Urinary bladder (tissue), 3 donors: ENCODE measurements at regions not wholly inside any gene's neighbourhood (a gene's known extent, or its start where the extent isn't known, plus 50 kb on each side); places are given as distances from the start of the nearest gene placed in this dataset.

Experiments used
- DNase-seq: peaks from one replicate; pipeline ENCODE4 v3.0.0-alpha.2; 2015; ENCODE audit errors: extremely low spot score
- H3K27ac ChIP-seq: one replicate; pipeline ENCODE4 v1.5.1; 2013; ENCODE audit warnings: low read depth, mild to moderate bottlenecking, moderate library complexity
- H3K36me3 ChIP-seq: one replicate; pipeline ENCODE4 v1.6.1; 2013; ENCODE audit warnings: mild to moderate bottlenecking, moderate library complexity; ENCODE audit not compliant: insufficient read depth
- H3K4me1 ChIP-seq: one replicate; pipeline ENCODE4 v1.6.1; 2013; ENCODE audit warnings: mild to moderate bottlenecking, moderate library complexity; ENCODE audit not compliant: insufficient read depth
- H3K4me3 ChIP-seq: one replicate; pipeline ENCODE4 v1.5.1; 2013; ENCODE audit warnings: low read depth, low read length
- WGBS: extraction: QIAGEN DNeasy Blood & Tissue Kit; methylation state at CpG from one replicate; pipeline ENCODE4 v1.1.7; 2013; 5-methylcytosine and 5-hydroxymethylcytosine counted together
- donor health status: healthy with polysubstance abuse.
- donor health status: healthy.

DNA sequence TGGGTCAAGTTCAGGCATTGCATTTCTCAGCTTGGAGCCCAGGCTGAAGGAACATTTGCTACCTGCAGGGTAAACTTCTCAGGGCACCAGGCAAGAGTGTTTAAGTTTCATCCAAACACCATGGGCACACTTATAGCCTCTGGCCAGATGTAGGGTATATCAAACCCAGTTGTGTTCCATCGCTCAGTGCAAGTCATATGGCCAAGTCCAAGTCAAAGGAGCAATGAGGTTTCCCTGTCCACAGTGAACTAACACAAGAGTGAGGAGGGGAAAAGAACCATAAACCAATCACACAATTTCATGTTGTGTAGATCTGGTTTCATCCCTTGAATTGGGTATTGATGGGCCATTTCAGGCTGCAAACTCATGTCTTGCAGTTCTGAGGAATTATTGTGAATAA lies 107.2 kb downstream of the SOX11 start:
- 100% methylated on average over 1 of the region's 1 CpG for WGBS

GRCh38 chr2:5803547-5803946 lies 111.4 kb downstream of the SOX11 start:
- H3K4me3 ChIP-seq: no peak overlapping the region
- no peaks in the 10 kb centered on the region for H3K36me3 ChIP-seq
- 20% methylated on average over 8 of the region's 8 CpGs for WGBS
- no peak for DNase-seq
- no peak overlapping the region for H3K27ac ChIP-seq
- H3K4me1 ChIP-seq: no peaks in the 10 kb centered on the region

More for the DNA sequence above, 107.2 kb downstream of the SOX11 start:
- Histone ChIP-seq H3K27ac (no peak overlapping the region), H3K36me3 (no peaks in the 10 kb centered on the region), H3K4me3 (no peak overlapping the region), H3K4me1 (no peaks in the 10 kb centered on the region)
- no peak for DNase-seq

- 32% methylated on average over 3 of the region's 3 CpGs for WGBS
- Histone ChIP-seq H3K27ac (no peak overlapping the region), H3K4me1 (no peaks in the 10 kb centered on the region), H3K4me3 (no peak overlapping the region), H3K36me3 (no peaks in the 10 kb centered on the region)
- DNase-seq: no peak
These were observed 126.9 kb downstream of the SOX11 start for GRCh38 chr2:5818961-5819600.

- 65% methylated on average over 2 of the region's 2 CpGs for WGBS
- no peaks in the 10 kb centered on the region for H3K4me1 ChIP-seq
- no peak overlapping the region for H3K4me3 ChIP-seq
- DNase-seq: no peak
- H3K27ac ChIP-seq: no peak overlapping the region
- no peaks in the 10 kb centered on the region for H3K36me3 ChIP-seq
These were observed 131.9 kb downstream of the SOX11 start for GRCh38 chr2:5824126-5824525.

GRCh38 chr2:5825686-5826085 lies 133.5 kb downstream of the SOX11 start:
- DNase-seq: no peak
- WGBS: 98% methylated on average over 1 of the region's 1 CpG
- Histone ChIP-seq H3K4me1 (no peaks in the 10 kb centered on the region), H3K4me3 (no peak overlapping the region), H3K36me3 (no peaks in the 10 kb centered on the region), H3K27ac (no peak overlapping the region)

- H3K27ac ChIP-seq: no peak overlapping the region
- no peaks in the 10 kb centered on the region for H3K4me1 ChIP-seq
- no peak overlapping the region for H3K4me3 ChIP-seq
- H3K36me3 ChIP-seq: no peaks in the 10 kb centered on the region
- DNase-seq: no peak
- 21% methylated on average over 5 of the region's 5 CpGs for WGBS
These were observed 134.9 kb downstream of the SOX11 start for GRCh38 chr2:5826979-5827655.

GRCh38 chr2:5834501-5834900 lies 142.3 kb downstream of the SOX11 start:
- H3K4me3 ChIP-seq: no peak overlapping the region
- H3K36me3 ChIP-seq: no peaks in the 10 kb centered on the region
- no peaks in the 10 kb centered on the region for H3K4me1 ChIP-seq
- DNase-seq: no peak
- 60% methylated on average over 4 of the region's 4 CpGs for WGBS
- H3K27ac ChIP-seq: no peak overlapping the region

DNA sequence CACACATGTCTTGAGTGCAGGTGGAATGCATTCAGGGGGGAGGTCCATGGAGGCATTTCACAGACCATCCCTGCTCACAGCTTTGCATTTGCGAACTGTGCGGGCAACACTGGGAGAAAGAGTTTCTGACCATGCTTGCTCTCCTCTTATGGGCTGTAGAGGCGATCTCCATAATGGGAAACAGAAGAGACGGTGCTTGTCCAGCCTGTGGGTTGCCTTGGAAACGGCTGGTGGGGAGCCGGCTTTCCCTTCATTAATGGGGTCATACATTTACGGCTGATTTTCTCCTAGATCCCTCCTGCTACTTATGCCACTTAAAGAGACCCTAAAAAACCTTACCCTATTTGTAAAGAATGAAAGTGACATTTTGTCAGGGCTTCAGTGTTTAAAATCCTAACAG lies 147.4 kb downstream of the SOX11 start:
- Histone ChIP-seq H3K27ac (no peak overlapping the region), H3K4me3 (no peak overlapping the region), H3K4me1 (no peaks in the 10 kb centered on the region), H3K36me3 (no peaks in the 10 kb centered on the region)
- DNase-seq: no peak
- 25% methylated on average over 7 of the region's 7 CpGs for WGBS

DNA sequence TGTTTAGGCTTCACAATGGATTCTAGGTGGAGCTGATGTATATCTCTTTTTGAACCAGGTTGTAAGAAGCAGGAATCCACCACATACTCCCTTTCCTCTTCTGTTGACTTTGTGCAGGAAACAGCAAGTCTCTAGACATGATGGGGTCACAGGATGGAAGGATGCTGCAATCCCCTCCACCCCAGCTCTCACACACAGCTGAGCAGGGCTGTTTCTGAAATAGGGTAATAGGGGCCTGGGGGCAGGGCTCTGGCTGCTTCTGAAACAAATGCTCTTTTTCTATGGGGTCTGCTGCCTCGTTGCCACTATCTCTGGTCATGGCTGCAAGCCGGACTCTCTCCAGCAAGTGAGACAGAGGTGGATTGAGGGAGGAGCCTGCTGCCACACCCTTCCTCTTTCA lies 148.9 kb downstream of the SOX11 start:
- Histone ChIP-seq H3K27ac (no peak overlapping the region), H3K4me3 (no peak overlapping the region), H3K36me3 (no peaks in the 10 kb centered on the region), H3K4me1 (no peaks in the 10 kb centered on the region)
- DNase-seq: no peak
- WGBS: 73% methylated on average over 2 of the region's 2 CpGs

DNA sequence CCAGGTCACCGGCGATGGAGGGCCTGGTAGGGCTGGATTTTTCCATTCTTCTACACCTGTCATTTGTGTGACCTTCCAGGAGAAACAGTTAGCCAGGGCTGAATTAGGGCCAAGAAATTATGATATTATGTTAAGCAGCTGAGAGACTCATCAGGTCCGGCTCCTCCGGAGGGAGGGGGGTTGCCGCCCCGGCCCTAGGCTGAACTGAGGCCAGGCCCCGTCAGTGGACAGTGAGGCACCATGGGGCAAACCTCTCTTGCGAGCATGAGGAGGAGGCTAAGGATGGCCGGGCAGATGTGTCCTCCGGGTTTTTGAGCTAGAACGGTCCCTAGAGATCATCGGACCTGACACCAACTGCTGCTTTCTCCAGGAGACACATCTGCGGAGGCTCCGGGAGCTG lies 150.1 kb downstream of the SOX11 start:
- Histone ChIP-seq H3K27ac (no peak overlapping the region), H3K4me1 (no peaks in the 10 kb centered on the region), H3K36me3 (no peaks in the 10 kb centered on the region), H3K4me3 (no peak overlapping the region)
- WGBS: 94% methylated on average over 14 of the region's 14 CpGs
- no peak for DNase-seq

- Histone ChIP-seq H3K4me1 (no peaks in the 10 kb centered on the region), H3K36me3 (no peaks in the 10 kb centered on the region), H3K27ac (no peak overlapping the region), H3K4me3 (no peak overlapping the region)
- 74% methylated on average over 6 of the region's 6 CpGs for WGBS
- DNase-seq: no peak
These were observed 153.7 kb downstream of the SOX11 start for GRCh38 chr2:5845798-5846330.

- no peak for DNase-seq
- no peak overlapping the region for H3K4me3 ChIP-seq
- no peaks in the 10 kb centered on the region for H3K36me3 ChIP-seq
- 95% methylated on average over 7 of the region's 7 CpGs for WGBS
- no peak overlapping the region for H3K27ac ChIP-seq
- no peaks in the 10 kb centered on the region for H3K4me1 ChIP-seq
These were observed 154.7 kb downstream of the SOX11 start for GRCh38 chr2:5846881-5847280.

- H3K4me3 ChIP-seq: no peak overlapping the region
- DNase-seq: no peak
- H3K36me3 ChIP-seq: no peaks in the 10 kb centered on the region
- no peak overlapping the region for H3K27ac ChIP-seq
- H3K4me1 ChIP-seq: no peaks in the 10 kb centered on the region
- 47% methylated on average over 3 of the region's 3 CpGs for WGBS
These were observed 157.4 kb downstream of the SOX11 start for GRCh38 chr2:5849562-5849961.

DNA sequence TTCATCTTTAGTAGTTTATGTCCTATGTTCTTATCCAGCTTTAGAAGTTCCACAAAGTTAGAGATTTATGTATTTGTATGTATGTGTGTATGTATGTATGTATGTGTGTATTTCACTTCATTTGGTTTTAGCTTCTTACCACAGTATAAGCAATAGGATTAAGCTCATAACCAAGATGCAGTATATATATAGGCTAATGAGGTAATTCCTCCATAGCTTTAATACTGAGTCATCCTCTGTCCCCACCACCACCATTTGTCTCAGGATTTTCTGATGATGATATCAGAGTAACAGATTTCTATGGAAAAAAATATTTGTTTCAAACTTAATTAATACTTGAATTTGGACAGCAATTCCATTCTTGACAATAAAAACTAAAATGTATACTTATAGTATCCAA lies 159.2 kb downstream of the SOX11 start:
- Histone ChIP-seq H3K4me3 (no peak overlapping the region), H3K36me3 (no peaks in the 10 kb centered on the region), H3K27ac (no peak overlapping the region), H3K4me1 (no peaks in the 10 kb centered on the region)
- DNase-seq: no peak
